HepG2 (cell line): ENCODE measurements at regions not wholly inside any gene's neighbourhood (a gene's known extent, or its start where the extent isn't known, plus 50 kb on each side); places are given as distances from the start of the nearest gene placed in this dataset.
A peak's percentile ranks its signal among the peaks of the same experiment; 100 is the strongest.

ENCODE experiments used
- ATAC-seq: fragments of 200-7000 bp; cut with Tn5 transposase; 3 replicates; pipeline ENCODE4 v1.9.1; 2020; ENCODE audit warnings: mild to moderate bottlenecking, moderate library complexity
- BruUV-seq: library from RNA; stranded (reverse); fragments of 400-500 nt; replicated peaks from 2 replicates; lab custom pipeline; 2021; lab: Mats Ljungman, UMichigan
- CTCF ChIA-PET: fragments of 300-600 bp; formaldehyde crosslinking; extraction: SDS; loops from one replicate; lab custom pipeline; 2021; ENCODE audit warnings: low total read pairs, inconsistent platforms, low intra/inter-chr PET ratio; lab: Yijun Ruan, JAX
- POLR2A ChIA-PET: fragments of 350-600 bp; sonication (Branson Sonifier 250); formaldehyde crosslinking; loops from one replicate; lab custom pipeline; 2020; ENCODE audit warnings: antibody characterized with exemption, inconsistent platforms; lab: Yijun Ruan, JAX
- DNase-seq: peaks from one replicate; pipeline ENCODE4 v3.0.0-alpha.2; 2015; ENCODE audit warnings: low spot score
- FAIRE-seq: peaks from 3 replicates; lab custom pipeline; 2011; peaks lifted over from hg19 to GRCh38; lab: Jason Lieb, UNC
- H2AFZ ChIP-seq: one replicate; pipeline ENCODE4 v1.6.1; 2011; ENCODE audit warnings: low read length, inconsistent platforms
- H3K27ac ChIP-seq: fragments of 300-600 bp; 3 replicates; pipeline ENCODE4 v1.8.0; 2011; ENCODE audit warnings: mixed run types, mild to moderate bottlenecking, mixed read lengths, low read length, inconsistent platforms; ENCODE audit not compliant: insufficient read depth; ENCODE audit errors: extremely low read length
- H3K27me3 ChIP-seq, 2 experiments: fragments of 200-600 bp in 1 of 2; 2 replicates in 1 of 2; 3 replicates in 1 of 2; pipeline versions ENCODE4 v1.6.0 to v1.8.0; 2011; ENCODE audit warnings: low read length in 2 of 2, mild to moderate bottlenecking in 2 of 2, moderate library complexity in 2 of 2, inconsistent platforms in 1 of 2; ENCODE audit not compliant: insufficient read depth in 2 of 2, control insufficient read depth in 1 of 2
- H3K36me3 ChIP-seq, 2 experiments: fragments of 200-600 bp in 1 of 2; replicated peaks in 1 of 2; 2 replicates in 1 of 2; 3 replicates in 1 of 2; pipeline versions ENCODE4 v1.5.1 to v1.8.0; 2011; ENCODE audit warnings: low read length in 2 of 2, inconsistent platforms in 1 of 2; ENCODE audit not compliant: insufficient read depth in 2 of 2, control insufficient read depth in 1 of 2
- H3K4me1 ChIP-seq: 2 replicates; pipeline ENCODE4 v1.5.1; 2012; ENCODE audit warnings: low read length, inconsistent platforms; ENCODE audit not compliant: insufficient read depth
- H3K4me2 ChIP-seq: 2 replicates; pipeline ENCODE4 v1.6.0; 2011; ENCODE audit warnings: low read depth, low read length, inconsistent platforms
- H3K4me3 ChIP-seq, 3 experiments: fragments of 200-600 bp in 1 of 3; sonication (generic), shearing (Covaris generic) in 1 of 3; replicated peaks in 1 of 3; 2 replicates each; pipeline ENCODE4 v1.5.1; 2011 to 2016; ENCODE audit warnings: low read length in 3 of 3, inconsistent platforms in 2 of 3, low read depth in 2 of 3, mild to moderate bottlenecking in 2 of 3, control low read depth in 1 of 3, mixed read lengths in 1 of 3; ENCODE audit not compliant: insufficient read depth in 1 of 3
- H3K79me2 ChIP-seq: one replicate; pipeline ENCODE4 v1.6.1; 2011; ENCODE audit warnings: low read length, inconsistent platforms; ENCODE audit not compliant: insufficient read depth
- H3K9ac ChIP-seq: 2 replicates; pipeline ENCODE4 v1.6.0; 2011; ENCODE audit warnings: mild to moderate bottlenecking, low read depth, low read length, inconsistent platforms; ENCODE audit not compliant: insufficient read depth
- H3K9me3 ChIP-seq: 2 replicates; pipeline ENCODE4 v1.5.1; 2012; ENCODE audit warnings: mild to moderate bottlenecking, low read length
- H4K20me1 ChIP-seq: 2 replicates; pipeline ENCODE4 v1.6.0; 2011; ENCODE audit warnings: inconsistent platforms, mild to moderate bottlenecking, low read length, moderate library complexity; ENCODE audit not compliant: insufficient read depth
- ATF7 ChIP-seq, 2 experiments: fragments of 450-650 bp in 1 of 2; sonication (generic) in 1 of 2; formaldehyde crosslinking in 1 of 2; IDR thresholded peaks; 2 replicates each; pipeline versions ENCODE4 v1.4.0 to v1.6.1; 2016 to 2020; ENCODE audit warnings: antibody characterized with exemption in 1 of 2, mild to moderate bottlenecking in 1 of 2, missing genetic modification reagents in 1 of 2
- CBFB ChIP-seq: sonication (generic); formaldehyde crosslinking; IDR thresholded peaks from 2 replicates; pipeline ENCODE4 v1.4.0; 2020; ENCODE audit warnings: missing genetic modification reagents
- EEA1 ChIP-seq: sonication (generic); formaldehyde crosslinking; IDR thresholded peaks from 2 replicates; pipeline ENCODE4 v1.5.1; 2020; ENCODE audit warnings: mild to moderate bottlenecking, missing genetic modification reagents, borderline replicate concordance
- FOXA1 ChIP-seq, 2 experiments: fragments of 450-650 bp in 1 of 2; sonication (generic) in 1 of 2; formaldehyde crosslinking in 1 of 2; IDR thresholded peaks; 2 replicates each; pipeline versions ENCODE4 v1.4.0 to v1.6.1; 2016 to 2020; ENCODE audit warnings: missing genetic modification reagents in 1 of 2
- GABPA ChIP-seq, 2 experiments: IDR thresholded peaks; 2 replicates each; pipeline ENCODE4 v1.6.1; 2011 to 2016; ENCODE audit warnings: low read depth in 2 of 2, low read length in 1 of 2, missing biosample characterization in 1 of 2, missing genetic modification characterization in 1 of 2
- HNRNPLL ChIP-seq: fragments of 200-400 bp; formaldehyde crosslinking; IDR thresholded peaks from 2 replicates; pipeline ENCODE4 v1.6.1; 2017; ENCODE audit warnings: mild to moderate bottlenecking, low read depth, low read length; ENCODE audit not compliant: poor library complexity, severe bottlenecking
- PRDM4 ChIP-seq: sonication (generic); formaldehyde crosslinking; IDR thresholded peaks from 2 replicates; pipeline ENCODE4 v1.9.0; 2021; ENCODE audit warnings: missing genetic modification reagents, borderline replicate concordance
- STAG1 ChIP-seq: sonication (generic); formaldehyde crosslinking; IDR thresholded peaks from 2 replicates; pipeline ENCODE4 v1.4.0; 2020; ENCODE audit warnings: missing genetic modification reagents
- ZKSCAN5 ChIP-seq: sonication (generic); formaldehyde crosslinking; IDR thresholded peaks from 2 replicates; pipeline ENCODE4 v1.5.1; 2020; ENCODE audit warnings: mild to moderate bottlenecking, missing genetic modification reagents
- ZNF143 ChIP-seq: sonication (generic); formaldehyde crosslinking; IDR thresholded peaks from 2 replicates; pipeline ENCODE4 v1.4.0; 2020; ENCODE audit warnings: missing genetic modification reagents
- ZNF335 ChIP-seq: sonication (generic); formaldehyde crosslinking; IDR thresholded peaks from 2 replicates; pipeline ENCODE4 v1.4.0; 2020; ENCODE audit warnings: missing genetic modification reagents
- ZNF616 ChIP-seq: sonication (generic); formaldehyde crosslinking; IDR thresholded peaks from 2 replicates; pipeline ENCODE4 v1.5.0; 2020; ENCODE audit warnings: low read depth, mild to moderate bottlenecking, missing genetic modification reagents
- ZNF770 ChIP-seq: sonication (generic); formaldehyde crosslinking; IDR thresholded peaks from 2 replicates; pipeline ENCODE4 v1.5.0; 2020; ENCODE audit warnings: mild to moderate bottlenecking, missing genetic modification reagents
- WGBS: methylation state at CpG from one replicate; pipeline ENCODE4 v1.1.6; 2017; ENCODE audit warnings: low lambda C conversion rate; 5-methylcytosine and 5-hydroxymethylcytosine counted together
- in situ Hi-C: cut with HindIII; loops from 2 replicates; pipeline ENCODE4 v1.10.0; 2017; ENCODE audit warnings: low pct_unique_long_range_greater_than_20kb; ENCODE audit not compliant: extremely low pct_ligation_motif_present
- intact Hi-C: fragments of 100-400 bp; cut with micrococcal nuclease; formaldehyde crosslinking; loops from one replicate; pipeline ENCODE4 v1.10.0; 2022; ENCODE audit not compliant: unreplicated experiment

- intact Hi-C loops (no loop called here), in situ Hi-C loops (no loop called here)
- Histone ChIP-seq H3K27ac (no peak overlapping the region), H3K36me3 (no peaks in the 10 kb centered on the region), H2AFZ (no peak overlapping the region), H3K9ac (no peak overlapping the region), H3K79me2 (no peaks in the 10 kb centered on the region), H3K4me2 (no peak overlapping the region), H3K4me3 (no peak overlapping the region), H3K9me3 (peaks cover 26% of the 10 kb centered on the region), H3K4me1 (no peaks in the 10 kb centered on the region), H4K20me1 (no peaks in the 10 kb centered on the region), H3K27me3 (no peaks in the 10 kb centered on the region)
- CTCF ChIA-PET = no interaction called here
- BruUV-seq = no TSS peak
- TF ChIP-seq ATF7 (IDR thresholded peaks at IDR 0.05) = peak; percentile 59; the same call in 1 of the 2 replicates
- TF ChIP-seq ATF7 (CRISPR knock-in tag; IDR thresholded peaks at IDR 0.05) = no peak
- TF ChIP-seq EEA1 = no peak
- DNase-seq (no peak), FAIRE-seq (no peak), ATAC-seq (no peak)
- 0% methylated on average over 1 of the region's 1 CpG for WGBS
- POLR2A ChIA-PET = no interaction called here
These were observed 234.3 kb downstream of the C12orf50 start for GRCh38 chr12:87794854-87795253.

GRCh38 chr12:87793131-87793530, 236.1 kb downstream of the C12orf50 start:
- Histone ChIP-seq H3K4me1 (no peaks in the 10 kb centered on the region), H3K9me3 (peaks cover 38% of the 10 kb centered on the region), H3K4me2 (no peak overlapping the region), H3K36me3 (no peaks in the 10 kb centered on the region), H2AFZ (no peak overlapping the region), H3K27ac (no peak overlapping the region), H3K4me3 (no peak overlapping the region), H3K27me3 (no peaks in the 10 kb centered on the region), H3K79me2 (no peaks in the 10 kb centered on the region), H4K20me1 (no peaks in the 10 kb centered on the region), H3K9ac (no peak overlapping the region)
- no TSS peak for BruUV-seq
- ChIA-PET POLR2A (no interaction called here), CTCF (no interaction called here)
- no peak for ATAC-seq
- in situ Hi-C loops = no loop called here
- FAIRE-seq = no peak
- intact Hi-C loops = no loop called here
- DNase-seq = no peak
- WGBS = 14% methylated on average over 2 of the region's 2 CpGs
- TF ChIP-seq STAG1 (CRISPR knock-in tag) (no peak), ZNF143 (no peak), FOXA1 (IDR thresholded peaks at IDR 0.05) (no peak), FOXA1 (CRISPR knock-in tag; IDR thresholded peaks at IDR 0.05) (no peak), ZKSCAN5 (CRISPR knock-in tag) (no peak), GABPA (IDR thresholded peaks at IDR 0.05; ENCODE audit: low read depth, low read length) (no peak), GABPA (CRISPR knock-in tag; IDR thresholded peaks at IDR 0.05; ENCODE audit: low read depth) (no peak), ZNF335 (CRISPR knock-in tag) (no peak), CBFB (CRISPR knock-in tag) (no peak), ZNF770 (CRISPR knock-in tag) (no peak), ZNF616 (CRISPR knock-in tag) (no peak), HNRNPLL (no peak), PRDM4 (no peak)
